ENCODE measurements at regions not wholly inside any gene's neighbourhood (a gene's known extent, or its start where the extent isn't known, plus 50 kb on each side); places are given as distances from the start of the nearest gene placed in this dataset.

DNA sequence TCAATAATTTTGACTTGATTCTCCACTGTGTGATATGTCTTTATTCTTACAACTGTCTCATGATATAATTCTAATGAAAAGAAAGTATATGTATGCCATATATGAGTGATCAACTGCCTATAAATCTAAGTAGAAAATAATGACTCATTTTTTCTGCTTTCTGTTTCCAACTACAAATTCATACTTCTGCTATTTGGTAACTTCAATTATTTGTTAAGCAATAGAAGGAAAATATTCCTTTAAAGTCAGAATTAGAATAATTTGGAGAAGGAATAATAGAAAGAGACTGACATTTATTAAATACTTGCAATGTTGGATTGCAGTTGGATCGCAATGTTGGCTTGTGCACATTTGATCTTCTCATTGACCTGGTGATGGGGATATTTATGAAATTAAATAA is 204.2 kb upstream of the PACRGL start:
- TF ChIP-seq CTCF (conservative IDR thresholded peaks at IDR 0.05; ENCODE audit: low read depth in 2 of 2) (no peak), REST (IDR thresholded peaks at IDR 0.05; ENCODE audit: unreplicated experiment) (no peak), POLR2AphosphoS5 (IDR thresholded peaks at IDR 0.05; ENCODE audit: low read depth) (no peak), EZH2phosphoT487 (IDR thresholded peaks at IDR 0.05; ENCODE audit: unreplicated experiment) (no peak), EZH2 (IDR thresholded peaks at IDR 0.05; ENCODE audit: low read depth, unreplicated experiment) (no peak), ZNF331 (CRISPR knock-in tag; IDR thresholded peaks at IDR 0.05; ENCODE audit: low read depth) (no peak), STAT1 (IDR thresholded peaks at IDR 0.05; ENCODE audit: unreplicated experiment) (no peak), NANOG (IDR thresholded peaks at IDR 0.05; ENCODE audit: borderline replicate concordance) (no peak), JUNB (IDR thresholded peaks at IDR 0.05; ENCODE audit: unreplicated experiment) (no peak)
- TF ChIP-seq, protein P1, sequence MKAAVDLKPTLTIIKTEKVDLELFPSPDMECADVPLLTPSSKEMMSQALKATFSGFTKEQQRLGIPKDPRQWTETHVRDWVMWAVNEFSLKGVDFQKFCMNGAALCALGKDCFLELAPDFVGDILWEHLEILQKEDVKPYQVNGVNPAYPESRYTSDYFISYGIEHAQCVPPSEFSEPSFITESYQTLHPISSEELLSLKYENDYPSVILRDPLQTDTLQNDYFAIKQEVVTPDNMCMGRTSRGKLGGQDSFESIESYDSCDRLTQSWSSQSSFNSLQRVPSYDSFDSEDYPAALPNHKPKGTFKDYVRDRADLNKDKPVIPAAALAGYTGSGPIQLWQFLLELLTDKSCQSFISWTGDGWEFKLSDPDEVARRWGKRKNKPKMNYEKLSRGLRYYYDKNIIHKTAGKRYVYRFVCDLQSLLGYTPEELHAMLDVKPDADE (IDR thresholded peaks at IDR 0.05) = no peak

Measured in GM23338 (cell line).